H1 (cell line): ENCODE measurements at regions not wholly inside any gene's neighbourhood (a gene's known extent, or its start where the extent isn't known, plus 50 kb on each side); places are given as distances from the start of the nearest gene placed in this dataset.

Experiments used
- CTCF ChIA-PET: fragments of 300-600 bp; sonication (Branson Sonifier 250); formaldehyde crosslinking; loops from one replicate; lab custom pipeline; 2021; ENCODE audit not compliant: partially characterized antibody; lab: Charles Lee
- POLR2A ChIA-PET: fragments of 300-600 bp; sonication (Branson Sonifier 250); formaldehyde crosslinking; loops from one replicate; lab custom pipeline; 2021; ENCODE audit warnings: inconsistent platforms; ENCODE audit not compliant: partially characterized antibody; lab: Charles Lee
- DNase-seq, 2 experiments: peaks; one replicate each; pipeline versions ENCODE4 v3.0.0 to v3.0.0-alpha.2; 2010 to 2022; ENCODE audit warnings: low spot score in 2 of 2, low read depth in 1 of 2, mixed read lengths in 1 of 2
- FAIRE-seq: peaks from 2 replicates; lab custom pipeline; 2011; peaks lifted over from hg19 to GRCh38; lab: Jason Lieb, UNC
- H2AFZ ChIP-seq: 2 replicates; pipeline ENCODE4 v1.8.1; 2012; ENCODE audit warnings: low read length, inconsistent platforms
- H2AK5ac ChIP-seq: 2 replicates; pipeline ENCODE4 v1.6.1; 2013; ENCODE audit warnings: low read depth, low read length
- H2BK120ac ChIP-seq: replicated peaks from 2 replicates; pipeline ENCODE3; 2013; ENCODE audit warnings: low read depth, low read length, inconsistent platforms
- H2BK12ac ChIP-seq: 2 replicates; pipeline ENCODE4 v1.6.1; 2013; ENCODE audit warnings: low read depth, low read length
- H2BK15ac ChIP-seq: 2 replicates; pipeline ENCODE4 v1.6.1; 2013; ENCODE audit warnings: low read length
- H2BK20ac ChIP-seq: 2 replicates; pipeline ENCODE4 v1.6.1; 2013; ENCODE audit warnings: low read length
- H2BK5ac ChIP-seq: 2 replicates; pipeline ENCODE4 v1.6.1; 2013; ENCODE audit warnings: low read depth, low read length
- H3K14ac ChIP-seq: 2 replicates; pipeline ENCODE4 v1.6.1; 2013; ENCODE audit warnings: inconsistent platforms; ENCODE audit not compliant: insufficient read length
- H3K18ac ChIP-seq: 2 replicates; pipeline ENCODE4 v1.6.1; 2013; ENCODE audit warnings: low read length; ENCODE audit errors: extremely low read depth
- H3K23ac ChIP-seq: 2 replicates; pipeline ENCODE4 v1.6.1; 2013; ENCODE audit warnings: inconsistent platforms; ENCODE audit not compliant: insufficient read length
- H3K23me2 ChIP-seq: 2 replicates; pipeline ENCODE4 v1.6.1; 2013; ENCODE audit warnings: low read depth, low read length
- H3K27ac ChIP-seq: 2 replicates; pipeline ENCODE4 v1.6.1; 2011; ENCODE audit warnings: low read depth, low read length, inconsistent platforms
- H3K27me3 ChIP-seq, 4 experiments: replicated peaks in 1 of 4; 1 replicate in 1 of 4; 2 replicates in 3 of 4; pipeline versions ENCODE4 v1.6.1 to v1.8.1; 2011 to 2013; ENCODE audit warnings: low read length in 3 of 4, mild to moderate bottlenecking in 3 of 4, inconsistent platforms in 2 of 4, mixed read lengths in 2 of 4, moderate library complexity in 1 of 4; ENCODE audit not compliant: control insufficient read depth in 3 of 4, insufficient read depth in 3 of 4; ENCODE audit errors: extremely low read depth in 1 of 4
- H3K36me3 ChIP-seq, 4 experiments: 2 replicates each; pipeline versions ENCODE4 v1.6.1 to v1.8.1; 2011 to 2013; ENCODE audit warnings: mild to moderate bottlenecking in 4 of 4, low read length in 3 of 4, moderate library complexity in 2 of 4, control low read depth in 1 of 4, inconsistent platforms in 1 of 4; ENCODE audit not compliant: insufficient read depth in 4 of 4, control insufficient read depth in 2 of 4
- H3K4ac ChIP-seq: replicated peaks from 2 replicates; pipeline ENCODE3; 2013; ENCODE audit warnings: low read length, low read depth, mixed read lengths, inconsistent platforms; ENCODE audit not compliant: insufficient read length
- H3K4me1 ChIP-seq, 4 experiments: replicated peaks in 1 of 4; 1 replicate in 1 of 4; 2 replicates in 3 of 4; pipeline versions ENCODE4 v1.6.1 to v1.8.1; 2011 to 2013; ENCODE audit warnings: low read length in 3 of 4, inconsistent platforms in 2 of 4, mixed read lengths in 1 of 4; ENCODE audit not compliant: insufficient read depth in 4 of 4, control insufficient read depth in 3 of 4
- H3K4me2 ChIP-seq, 2 experiments: 2 replicates each; pipeline versions ENCODE4 v1.6.1 to v1.8.1; 2011 to 2013; ENCODE audit warnings: low read depth in 2 of 2, low read length in 2 of 2, control low read depth in 1 of 2, inconsistent platforms in 1 of 2, mild to moderate bottlenecking in 1 of 2; ENCODE audit not compliant: insufficient read depth in 1 of 2
- H3K4me3 ChIP-seq, 4 experiments: fragments of 200-600, 300-600 bp in 1 of 4; sonication (generic), shearing (Covaris generic), sonication (Bioruptor Twin) in 1 of 4; 2 replicates each; pipeline versions ENCODE4 v1.5.1 to v1.8.1; 2011 to 2016; ENCODE audit warnings: low read length in 4 of 4, low read depth in 3 of 4, control low read depth in 2 of 4, inconsistent platforms in 2 of 4, mild to moderate bottlenecking in 2 of 4, mixed read lengths in 1 of 4, moderate library complexity in 1 of 4; ENCODE audit not compliant: insufficient read depth in 2 of 4; ENCODE audit errors: extremely low read depth in 1 of 4
- H3K56ac ChIP-seq: replicated peaks from 2 replicates; pipeline ENCODE3; 2013; ENCODE audit warnings: low read depth, mild to moderate bottlenecking, mixed read lengths, low read length, inconsistent platforms; ENCODE audit not compliant: insufficient read length
- H3K79me1 ChIP-seq: 2 replicates; pipeline ENCODE4 v1.6.1; 2013; ENCODE audit warnings: low read depth, low read length, control low read depth
- H3K79me2 ChIP-seq, 2 experiments: 2 replicates each; pipeline versions ENCODE4 v1.6.1 to v1.8.1; 2012 to 2013; ENCODE audit warnings: low read length in 2 of 2, mild to moderate bottlenecking in 2 of 2, inconsistent platforms in 1 of 2; ENCODE audit not compliant: insufficient read depth in 2 of 2, control insufficient read depth in 1 of 2
- H3K9ac ChIP-seq, 4 experiments: replicated peaks in 1 of 4; 1 replicate in 1 of 4; 2 replicates in 3 of 4; pipeline versions ENCODE4 v1.6.1 to v1.8.1; 2011 to 2013; ENCODE audit warnings: low read depth in 3 of 4, low read length in 3 of 4, control low read depth in 2 of 4, mild to moderate bottlenecking in 2 of 4, moderate library complexity in 2 of 4, inconsistent platforms in 1 of 4; ENCODE audit errors: extremely low read depth in 1 of 4
- H3K9me3 ChIP-seq, 2 experiments: 2 replicates each; pipeline versions ENCODE4 v1.6.1 to v1.8.1; 2012 to 2013; ENCODE audit warnings: mild to moderate bottlenecking in 2 of 2, moderate library complexity in 2 of 2, control low read depth in 1 of 2, inconsistent platforms in 1 of 2, low read depth in 1 of 2, low read length in 1 of 2, mixed read lengths in 1 of 2; ENCODE audit not compliant: insufficient read depth in 2 of 2
- H4K20me1 ChIP-seq, 2 experiments: replicated peaks in 1 of 2; 2 replicates each; pipeline versions ENCODE3 to v1.8.1; 2011 to 2013; ENCODE audit warnings: inconsistent platforms in 2 of 2, low read length in 2 of 2, mild to moderate bottlenecking in 1 of 2; ENCODE audit not compliant: insufficient read depth in 2 of 2, control insufficient read depth in 1 of 2
- H4K5ac ChIP-seq: 2 replicates; pipeline ENCODE4 v1.6.1; 2013; ENCODE audit warnings: low read length, low read depth, mixed read lengths, inconsistent platforms; ENCODE audit not compliant: insufficient read length
- H4K8ac ChIP-seq: 2 replicates; pipeline ENCODE4 v1.8.0; 2013; ENCODE audit warnings: mild to moderate bottlenecking, moderate library complexity, low read length, inconsistent platforms; ENCODE audit not compliant: insufficient read depth; ENCODE audit errors: extremely low read depth
- H4K91ac ChIP-seq: replicated peaks from 2 replicates; pipeline ENCODE3; 2013; ENCODE audit warnings: low read length, mixed read lengths, inconsistent platforms; ENCODE audit not compliant: insufficient read length
- EGR1 ChIP-seq: IDR thresholded peaks from 2 replicates; pipeline ENCODE4 v1.6.1; 2011; ENCODE audit warnings: low read depth, low read length, borderline replicate concordance
- GABPA ChIP-seq: IDR thresholded peaks from 2 replicates; pipeline ENCODE4 v1.6.1; 2011; ENCODE audit warnings: mild to moderate bottlenecking, low read length, moderate library complexity, borderline replicate concordance; ENCODE audit not compliant: insufficient read depth
- POLR2AphosphoS5 ChIP-seq: IDR thresholded peaks from 2 replicates; pipeline ENCODE4 v1.6.1; 2011; ENCODE audit warnings: low read depth, low read length
- TBP ChIP-seq: IDR thresholded peaks from 2 replicates; pipeline ENCODE4 v1.6.1; 2011; ENCODE audit warnings: low read depth, low read length, improper control_type of control experiment
- TCF12 ChIP-seq: IDR thresholded peaks from 2 replicates; pipeline ENCODE4 v1.6.1; 2011; ENCODE audit warnings: low read depth, mild to moderate bottlenecking, low read length
- TEAD4 ChIP-seq: IDR thresholded peaks from 2 replicates; pipeline ENCODE4 v1.6.1; 2012; ENCODE audit warnings: low read depth, low read length, inconsistent platforms, mixed read lengths
- WGBS, 2 experiments: shearing (Covaris generic) in 1 of 2; methylation state at CpG; one replicate each; pipeline versions ENCODE4 v1.1.6 to v1.1.7; 2013 to 2015; ENCODE audit warnings: low lambda C conversion rate in 2 of 2, mixed read lengths in 2 of 2, inconsistent platforms in 1 of 2, low coverage in 1 of 2, missing lambda C conversion rate in 1 of 2; ENCODE audit not compliant: insufficient replicate concordance in 2 of 2, insufficient coverage in 1 of 2, insufficient read length in 1 of 2; ENCODE audit errors: extremely low coverage in 1 of 2, missing lambda C conversion rate in 1 of 2; 5-methylcytosine and 5-hydroxymethylcytosine counted together

- WGBS, 2 experiments, result 90% methylated on average over 13 of the region's 16 CpGs; no CpG with 5 or more reads in 1 of the 2 experiments
- Histone ChIP-seq H4K91ac (no peak overlapping the region), H3K18ac (no peak overlapping the region), H4K5ac (no peak overlapping the region), H3K36me3 (no peaks in the 10 kb centered on the region), H3K23ac (no peak overlapping the region), H4K20me1 (peaks cover 0 to 3% of the 10 kb centered on the region in 2 experiments), H3K14ac (no peak overlapping the region), H3K9ac (no peak overlapping the region), H4K8ac (no peak overlapping the region), H2BK12ac (no peak overlapping the region), H2BK20ac (no peak overlapping the region), H3K4me1 (no peaks in the 10 kb centered on the region), H3K79me1 (no peaks in the 10 kb centered on the region; the same call in 1 of the 2 replicates), H3K27ac (no peak overlapping the region), H3K4me2 (no peak overlapping the region), H2AFZ (no peak overlapping the region), H2BK15ac (no peak overlapping the region), H3K4me3 (no peak overlapping the region), H2BK120ac (no peak overlapping the region), H2AK5ac (no peak overlapping the region), H3K27me3 (peaks cover 0 to 2% (median 0%) of the 10 kb centered on the region in 4 experiments; a peak in 2 of 7 replicates), H3K9me3 (no peaks in the 10 kb centered on the region), H3K79me2 (no peaks in the 10 kb centered on the region), H3K23me2 (peaks cover 8% of the 10 kb centered on the region; the same call in 1 of the 2 replicates), H3K56ac (no peak overlapping the region), H2BK5ac (no peak overlapping the region; the same call in 1 of the 2 replicates), H3K4ac (no peak overlapping the region)
- POLR2A ChIA-PET, result no interaction called here
- no peak for TF ChIP-seq POLR2AphosphoS5
- no peak for TF ChIP-seq GABPA
- TF ChIP-seq EGR1, result no peak
- no peak for TF ChIP-seq TBP
- TF ChIP-seq TCF12, result no peak
- TF ChIP-seq TEAD4, result no peak
- no peak for FAIRE-seq
- CTCF ChIA-PET, result no interaction called here
- no peak for DNase-seq
These were observed 309.5 kb downstream of the NPHP4 start for GRCh38 chr1:5682626-5683225.
